Medulla oblongata (tissue), 1 donor: ENCODE measurements at regions not wholly inside any gene's neighbourhood (a gene's known extent, or its start where the extent isn't known, plus 50 kb on each side); places are given as distances from the start of the nearest gene placed in this dataset.
A peak's percentile ranks its signal among the peaks of the same experiment; 100 is the strongest.
"Not testable (repeated sequence)": the region's sequence is repeated elsewhere in the genome, so short reads cannot be mapped to it uniquely, and the experiment has no call there.

Experiments used
- DNase-seq: peaks from one replicate; pipeline ENCODE4 v3.0.0-alpha.2; 2015; ENCODE audit errors: extremely low spot score

GRCh38 chr3:188972310-188972709 is 199.5 kb upstream of the TPRG1 start:
- no peak for DNase-seq

- no peak for DNase-seq
Observed at GRCh38 chr3:188974856-188975599, 196.7 kb upstream of the TPRG1 start.

GRCh38 chr3:188975600-188976314 is 196.0 kb upstream of the TPRG1 start:
- DNase-seq: no peak

GRCh38 chr3:188976407-188976806 is 195.4 kb upstream of the TPRG1 start:
- no peak for DNase-seq

- peak; percentile 19 for DNase-seq
Observed at GRCh38 chr3:188978421-188979171, 193.2 kb upstream of the TPRG1 start.

GRCh38 chr3:188979248-188979647 is 192.5 kb upstream of the TPRG1 start:
- DNase-seq: no peak

GRCh38 chr3:188979669-188980310 is 192.0 kb upstream of the TPRG1 start:
- no peak for DNase-seq

GRCh38 chr3:188993181-188993580 is 178.6 kb upstream of the TPRG1 start:
- no peak for DNase-seq

GRCh38 chr3:189001559-189001958 is 170.2 kb upstream of the TPRG1 start:
- DNase-seq: no peak

- no peak for DNase-seq
Observed at GRCh38 chr3:189003410-189003809, 168.4 kb upstream of the TPRG1 start.

- DNase-seq: no peak
Observed at GRCh38 chr3:189013224-189013888, 158.4 kb upstream of the TPRG1 start.

GRCh38 chr3:189014526-189014925 is 157.2 kb upstream of the TPRG1 start:
- no peak for DNase-seq

GRCh38 chr3:189022576-189023466 is 148.9 kb upstream of the TPRG1 start:
- DNase-seq: not testable (repeated sequence)

- no peak for DNase-seq
Observed at GRCh38 chr3:189025866-189026265, 145.9 kb upstream of the TPRG1 start.

- no peak for DNase-seq
Observed at GRCh38 chr3:189027626-189028155, 144.1 kb upstream of the TPRG1 start.

GRCh38 chr3:189038773-189039745 is 132.7 kb upstream of the TPRG1 start:
- no peak for DNase-seq

- no peak for DNase-seq
Observed at GRCh38 chr3:189040656-189041335, 131.0 kb upstream of the TPRG1 start.

GRCh38 chr3:189041482-189042090 is 130.2 kb upstream of the TPRG1 start:
- peak; percentile 25 for DNase-seq
